ENCODE measurements at regions not wholly inside any gene's neighbourhood (a gene's known extent, or its start where the extent isn't known, plus 50 kb on each side); places are given as distances from the start of the nearest gene placed in this dataset.
A peak's percentile ranks its signal among the peaks of the same experiment; 100 is the strongest.

GRCh38 chr2:240225660-240226475, 85.4 kb upstream of the OTOS start:
- DNase-seq (ENCODE audit: low read depth in 2 of 3, low spot score in 1 of 3), result no peak

GRCh38 chr2:240226672-240227537, 86.4 kb upstream of the OTOS start:
- DNase-seq (ENCODE audit: low read depth in 2 of 3, low spot score in 1 of 3), result no peak

GRCh38 chr2:240227538-240228428, 87.3 kb upstream of the OTOS start:
- no peak for DNase-seq (ENCODE audit: low read depth in 2 of 3, low spot score in 1 of 3)

GRCh38 chr2:240229005-240229404, 88.5 kb upstream of the OTOS start:
- DNase-seq (ENCODE audit: low read depth in 2 of 3, low spot score in 1 of 3), result no peak

GRCh38 chr2:240229603-240230235, 89.3 kb upstream of the OTOS start:
- no peak for DNase-seq (ENCODE audit: low read depth in 2 of 3, low spot score in 1 of 3)

- DNase-seq (ENCODE audit: low read depth in 2 of 3, low spot score in 1 of 3), result no peak
Measured at GRCh38 chr2:240230291-240230931, 90.0 kb upstream of the OTOS start.

GRCh38 chr2:240231838-240232244, 91.4 kb upstream of the OTOS start:
- DNase-seq (ENCODE audit: low read depth in 2 of 3, low spot score in 1 of 3), result no peak

GRCh38 chr2:240232264-240232915, 91.9 kb upstream of the OTOS start:
- no peak for DNase-seq (ENCODE audit: low read depth in 2 of 3, low spot score in 1 of 3)

- DNase-seq (ENCODE audit: low read depth in 2 of 3, low spot score in 1 of 3), result peak; percentile 65 to 77 (median 72)
Measured at GRCh38 chr2:240232961-240233884, 92.8 kb upstream of the OTOS start.

- no peak for DNase-seq (ENCODE audit: low read depth in 2 of 3, low spot score in 1 of 3)
Measured at GRCh38 chr2:240233885-240234502, 93.5 kb upstream of the OTOS start.

GRCh38 chr2:240234503-240234951, 94.1 kb upstream of the OTOS start:
- no peak for DNase-seq (ENCODE audit: low read depth in 2 of 3, low spot score in 1 of 3)

GRCh38 chr2:240235149-240235803, 94.8 kb upstream of the OTOS start:
- no peak for DNase-seq (ENCODE audit: low read depth in 2 of 3, low spot score in 1 of 3)

GRCh38 chr2:240235811-240236210, 95.4 kb upstream of the OTOS start:
- no peak for DNase-seq (ENCODE audit: low read depth in 2 of 3, low spot score in 1 of 3)

- no peak for DNase-seq (ENCODE audit: low read depth in 2 of 3, low spot score in 1 of 3)
Measured at GRCh38 chr2:240236217-240237111, 96.0 kb upstream of the OTOS start.

GRCh38 chr2:240237609-240238174, 97.2 kb upstream of the OTOS start:
- DNase-seq (ENCODE audit: low read depth in 2 of 3, low spot score in 1 of 3), result no peak

- no peak for DNase-seq (ENCODE audit: low read depth in 2 of 3, low spot score in 1 of 3)
Measured at GRCh38 chr2:240238201-240238600, 97.7 kb upstream of the OTOS start.
